Liver (tissue), 3 donors: ENCODE measurements at regions not wholly inside any gene's neighbourhood (a gene's known extent, or its start where the extent isn't known, plus 50 kb on each side); places are given as distances from the start of the nearest gene placed in this dataset.

Experiments used
- CTCF ChIP-seq: fragments of 150-350 bp; IDR thresholded peaks from 2 replicates; pipeline ENCODE4 v1.5.1; 2017; ENCODE audit warnings: improper control_type of control experiment, low read depth, low read length; ENCODE audit not compliant: missing input control
- TAF1 ChIP-seq: conservative IDR thresholded peaks from 2 replicates; pipeline ENCODE4 v1.6.1; 2016; ENCODE audit warnings: antibody characterized with exemption, mild to moderate bottlenecking
- YY1 ChIP-seq: IDR thresholded peaks from 2 replicates; pipeline ENCODE4 v1.6.1; 2016; ENCODE audit warnings: antibody characterized with exemption, mild to moderate bottlenecking
- TF ChIP-seq, protein P1 (sequence below): IDR thresholded peaks from 2 replicates; pipeline ENCODE4 v1.6.1; 2016; ENCODE audit warnings: antibody characterized with exemption
- TF ChIP-seq, protein P2 (sequence below): IDR thresholded peaks from 2 replicates; pipeline ENCODE4 v1.6.1; 2016; ENCODE audit warnings: antibody characterized with exemption
- TF ChIP-seq, protein P3 (sequence below): IDR thresholded peaks from 2 replicates; pipeline ENCODE4 v1.6.1; 2016; ENCODE audit warnings: antibody characterized with exemption
- donor health status: healthy.
- donor health status: healthy.

GRCh38 chr5:108650997-108651396 lies 96.7 kb upstream of the FER start:
- TF ChIP-seq, protein P1, sequence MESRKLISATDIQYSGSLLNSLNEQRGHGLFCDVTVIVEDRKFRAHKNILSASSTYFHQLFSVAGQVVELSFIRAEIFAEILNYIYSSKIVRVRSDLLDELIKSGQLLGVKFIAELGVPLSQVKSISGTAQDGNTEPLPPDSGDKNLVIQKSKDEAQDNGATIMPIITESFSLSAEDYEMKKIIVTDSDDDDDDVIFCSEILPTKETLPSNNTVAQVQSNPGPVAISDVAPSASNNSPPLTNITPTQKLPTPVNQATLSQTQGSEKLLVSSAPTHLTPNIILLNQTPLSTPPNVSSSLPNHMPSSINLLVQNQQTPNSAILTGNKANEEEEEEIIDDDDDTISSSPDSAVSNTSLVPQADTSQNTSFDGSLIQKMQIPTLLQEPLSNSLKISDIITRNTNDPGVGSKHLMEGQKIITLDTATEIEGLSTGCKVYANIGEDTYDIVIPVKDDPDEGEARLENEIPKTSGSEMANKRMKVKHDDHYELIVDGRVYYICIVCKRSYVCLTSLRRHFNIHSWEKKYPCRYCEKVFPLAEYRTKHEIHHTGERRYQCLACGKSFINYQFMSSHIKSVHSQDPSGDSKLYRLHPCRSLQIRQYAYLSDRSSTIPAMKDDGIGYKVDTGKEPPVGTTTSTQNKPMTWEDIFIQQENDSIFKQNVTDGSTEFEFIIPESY = no peak
- no peak for TF ChIP-seq CTCF
- no peak for TF ChIP-seq TAF1
- TF ChIP-seq, protein P2, sequence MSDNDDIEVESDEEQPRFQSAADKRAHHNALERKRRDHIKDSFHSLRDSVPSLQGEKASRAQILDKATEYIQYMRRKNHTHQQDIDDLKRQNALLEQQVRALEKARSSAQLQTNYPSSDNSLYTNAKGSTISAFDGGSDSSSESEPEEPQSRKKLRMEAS = no peak
- TF ChIP-seq, protein P3, sequence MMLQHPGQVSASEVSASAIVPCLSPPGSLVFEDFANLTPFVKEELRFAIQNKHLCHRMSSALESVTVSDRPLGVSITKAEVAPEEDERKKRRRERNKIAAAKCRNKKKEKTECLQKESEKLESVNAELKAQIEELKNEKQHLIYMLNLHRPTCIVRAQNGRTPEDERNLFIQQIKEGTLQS = no peak
- TF ChIP-seq YY1 = no peak
